Osteoblast (primary cell): ENCODE measurements at regions not wholly inside any gene's neighbourhood (a gene's known extent, or its start where the extent isn't known, plus 50 kb on each side); places are given as distances from the start of the nearest gene placed in this dataset.

Experiments
- DNase-seq: peaks from one replicate; pipeline ENCODE4 v3.0.0; 2011; ENCODE audit warnings: low spot score, mixed read lengths; ENCODE audit not compliant: insufficient read length; ENCODE audit errors: missing footprints
- H2AFZ ChIP-seq: 2 replicates; pipeline ENCODE4 v1.6.0; 2011; ENCODE audit warnings: mild to moderate bottlenecking, low read length
- H3K27ac ChIP-seq: 2 replicates; pipeline ENCODE4 v1.5.1; 2011; ENCODE audit warnings: mild to moderate bottlenecking, low read depth, low read length, moderate library complexity
- H3K27me3 ChIP-seq: 2 replicates; pipeline ENCODE4 v1.6.0; 2012; ENCODE audit warnings: mild to moderate bottlenecking, control low read depth, inconsistent platforms, low read length, moderate library complexity; ENCODE audit not compliant: insufficient read depth
- H3K36me3 ChIP-seq: 2 replicates; pipeline ENCODE4 v1.5.1; 2011; ENCODE audit warnings: mild to moderate bottlenecking, low read length, control low read depth, moderate library complexity; ENCODE audit not compliant: insufficient read depth
- H3K4me1 ChIP-seq: 2 replicates; pipeline ENCODE4 v1.5.1; 2011; ENCODE audit warnings: mild to moderate bottlenecking, low read length, control low read depth, moderate library complexity; ENCODE audit not compliant: insufficient read depth
- H3K4me2 ChIP-seq: 2 replicates; pipeline ENCODE4 v1.6.0; 2011; ENCODE audit warnings: mild to moderate bottlenecking, low read length; ENCODE audit not compliant: insufficient read depth
- H3K4me3 ChIP-seq: fragments of 200-600 bp; sonication (generic); 3 replicates; pipeline ENCODE4 v1.5.1; 2012; ENCODE audit warnings: mild to moderate bottlenecking, low read length, inconsistent platforms; ENCODE audit not compliant: insufficient read depth
- H3K79me2 ChIP-seq: 2 replicates; pipeline ENCODE4 v1.6.0; 2012; ENCODE audit warnings: mild to moderate bottlenecking, low read length, control low read depth, inconsistent platforms; ENCODE audit not compliant: insufficient read depth
- H3K9me3 ChIP-seq: 2 replicates; pipeline ENCODE4 v1.5.1; 2011; ENCODE audit warnings: low read depth, low read length, control low read depth
- H4K20me1 ChIP-seq: 2 replicates; pipeline ENCODE4 v1.6.0; 2012; ENCODE audit warnings: mild to moderate bottlenecking, low read length, control low read depth; ENCODE audit not compliant: insufficient read depth
- TF ChIP-seq, protein P1 (sequence below): IDR thresholded peaks from 2 replicates; pipeline ENCODE4 v1.5.1; 2011; ENCODE audit warnings: mild to moderate bottlenecking, low read depth, low read length, moderate library complexity; ENCODE audit errors: extremely low read depth

DNA sequence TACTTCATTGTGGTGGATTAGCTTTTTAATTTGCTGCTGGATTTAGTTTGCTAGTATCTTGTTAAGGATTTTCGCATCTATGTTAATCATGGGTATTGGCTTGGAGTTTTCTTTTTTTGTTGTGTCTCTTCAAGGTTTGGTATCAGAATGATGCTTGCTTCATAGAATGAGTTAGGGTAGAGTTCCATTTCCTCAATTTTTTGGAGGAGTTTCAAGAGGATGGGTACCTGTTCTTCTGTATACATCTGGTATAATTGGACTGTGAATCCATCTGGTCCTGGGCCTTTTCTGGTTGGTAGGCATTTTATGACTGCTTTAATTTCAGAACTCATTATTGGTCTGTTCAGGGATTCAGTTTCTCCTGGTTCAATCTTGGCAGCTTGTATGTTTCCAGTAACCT is 335.6 kb downstream of the EDEM1 start:
- H3K9me3 ChIP-seq = peaks cover 2% of the 10 kb centered on the region
- H3K4me3 ChIP-seq = no peak overlapping the region
- TF ChIP-seq, protein P1, sequence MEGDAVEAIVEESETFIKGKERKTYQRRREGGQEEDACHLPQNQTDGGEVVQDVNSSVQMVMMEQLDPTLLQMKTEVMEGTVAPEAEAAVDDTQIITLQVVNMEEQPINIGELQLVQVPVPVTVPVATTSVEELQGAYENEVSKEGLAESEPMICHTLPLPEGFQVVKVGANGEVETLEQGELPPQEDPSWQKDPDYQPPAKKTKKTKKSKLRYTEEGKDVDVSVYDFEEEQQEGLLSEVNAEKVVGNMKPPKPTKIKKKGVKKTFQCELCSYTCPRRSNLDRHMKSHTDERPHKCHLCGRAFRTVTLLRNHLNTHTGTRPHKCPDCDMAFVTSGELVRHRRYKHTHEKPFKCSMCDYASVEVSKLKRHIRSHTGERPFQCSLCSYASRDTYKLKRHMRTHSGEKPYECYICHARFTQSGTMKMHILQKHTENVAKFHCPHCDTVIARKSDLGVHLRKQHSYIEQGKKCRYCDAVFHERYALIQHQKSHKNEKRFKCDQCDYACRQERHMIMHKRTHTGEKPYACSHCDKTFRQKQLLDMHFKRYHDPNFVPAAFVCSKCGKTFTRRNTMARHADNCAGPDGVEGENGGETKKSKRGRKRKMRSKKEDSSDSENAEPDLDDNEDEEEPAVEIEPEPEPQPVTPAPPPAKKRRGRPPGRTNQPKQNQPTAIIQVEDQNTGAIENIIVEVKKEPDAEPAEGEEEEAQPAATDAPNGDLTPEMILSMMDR = no peak
- DNase-seq = no peak
- H3K4me2 ChIP-seq = no peak overlapping the region
- H3K27me3 ChIP-seq = no peaks in the 10 kb centered on the region
- no peaks in the 10 kb centered on the region for H3K4me1 ChIP-seq
- no peak overlapping the region for H2AFZ ChIP-seq
- no peaks in the 10 kb centered on the region for H3K79me2 ChIP-seq
- no peaks in the 10 kb centered on the region for H3K36me3 ChIP-seq
- no peaks in the 10 kb centered on the region for H4K20me1 ChIP-seq
- H3K27ac ChIP-seq = no peak overlapping the region

DNA sequence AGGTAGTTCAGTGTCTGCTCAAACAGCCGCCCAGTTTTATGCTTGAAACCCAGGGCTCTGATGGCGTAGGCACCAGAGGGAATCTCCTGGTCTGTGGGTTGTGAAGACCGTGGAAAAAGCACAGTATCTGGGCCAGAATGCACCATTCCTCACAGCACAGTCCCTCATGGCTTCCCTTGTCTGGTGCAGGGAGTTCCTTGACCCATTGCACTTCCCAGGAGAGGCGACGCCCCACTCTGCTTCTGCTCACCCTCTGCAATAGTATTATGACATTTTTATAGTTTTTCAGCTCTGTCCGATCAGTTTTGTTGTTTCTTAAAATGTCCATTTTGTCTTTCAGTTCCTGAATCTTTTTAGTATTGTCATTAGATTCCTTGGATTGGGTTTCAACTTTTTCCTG is 343.5 kb downstream of the EDEM1 start:
- TF ChIP-seq, protein P1 = no peak
- Histone ChIP-seq H4K20me1 (no peaks in the 10 kb centered on the region), H3K27me3 (no peaks in the 10 kb centered on the region), H3K4me2 (no peak overlapping the region), H3K9me3 (peaks cover 4% of the 10 kb centered on the region), H3K4me1 (no peaks in the 10 kb centered on the region), H3K36me3 (no peaks in the 10 kb centered on the region), H3K4me3 (no peak overlapping the region), H3K79me2 (no peaks in the 10 kb centered on the region), H2AFZ (no peak overlapping the region), H3K27ac (no peak overlapping the region)
- DNase-seq = no peak

DNA sequence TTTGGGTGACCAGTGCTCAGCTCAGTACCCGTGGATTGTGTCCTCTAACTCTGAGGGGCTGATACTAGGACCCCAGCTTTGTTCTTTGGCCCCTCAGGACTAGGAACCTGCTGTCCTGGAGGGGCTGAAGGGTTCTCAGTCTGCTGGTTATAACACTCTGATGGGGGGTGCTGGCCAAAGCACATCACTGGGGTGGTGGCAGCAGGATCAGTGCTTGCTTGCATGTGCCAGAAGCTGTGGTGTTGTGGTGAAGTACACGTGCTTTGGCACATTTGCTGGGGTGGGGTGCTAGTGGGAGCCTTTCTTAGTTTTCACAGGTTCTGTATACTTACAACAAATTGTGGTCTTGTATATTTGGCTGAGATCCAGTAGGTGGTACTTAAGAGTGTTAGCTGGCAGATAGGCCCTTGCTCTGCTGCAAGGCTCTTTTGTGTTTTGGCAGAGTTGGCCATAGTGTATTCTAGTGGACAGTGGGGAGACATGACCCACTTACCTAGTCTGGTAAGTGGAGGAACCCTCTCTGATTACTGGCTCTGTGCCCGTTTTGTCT is 344.3 kb downstream of the EDEM1 start:
- Histone ChIP-seq H3K9me3 (peaks cover 4% of the 10 kb centered on the region), H3K79me2 (no peaks in the 10 kb centered on the region), H3K27me3 (no peaks in the 10 kb centered on the region), H3K27ac (no peak overlapping the region), H3K4me3 (no peak overlapping the region), H3K4me1 (no peaks in the 10 kb centered on the region), H3K36me3 (no peaks in the 10 kb centered on the region), H2AFZ (no peak overlapping the region), H4K20me1 (no peaks in the 10 kb centered on the region), H3K4me2 (no peak overlapping the region)
- TF ChIP-seq, protein P1 = no peak
- no peak for DNase-seq

DNA sequence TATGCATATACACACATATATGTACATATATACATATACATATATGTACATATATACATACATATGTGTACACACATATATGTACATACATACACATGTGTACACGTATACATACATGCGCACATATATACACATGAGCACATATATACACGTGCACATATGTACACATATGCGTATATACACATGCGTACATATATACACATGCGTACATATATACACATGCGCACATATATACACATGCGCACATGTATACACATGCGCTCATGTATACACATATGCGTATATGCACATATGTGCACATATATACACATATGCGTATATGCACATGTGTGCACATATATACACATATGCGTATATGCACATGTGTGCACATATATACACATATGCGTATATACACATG is 353.0 kb downstream of the EDEM1 start:
- no peaks in the 10 kb centered on the region for H3K36me3 ChIP-seq
- DNase-seq = no peak
- H2AFZ ChIP-seq = no peak overlapping the region
- no peak overlapping the region for H3K4me2 ChIP-seq
- no peaks in the 10 kb centered on the region for H3K9me3 ChIP-seq
- TF ChIP-seq, protein P1 = no peak
- H3K79me2 ChIP-seq = no peaks in the 10 kb centered on the region
- H3K4me3 ChIP-seq = no peak overlapping the region
- no peaks in the 10 kb centered on the region for H3K4me1 ChIP-seq
- no peaks in the 10 kb centered on the region for H4K20me1 ChIP-seq
- no peak overlapping the region for H3K27ac ChIP-seq
- no peaks in the 10 kb centered on the region for H3K27me3 ChIP-seq
